Uterus (tissue), 3 donors: ENCODE measurements at regions not wholly inside any gene's neighbourhood (a gene's known extent, or its start where the extent isn't known, plus 50 kb on each side); places are given as distances from the start of the nearest gene placed in this dataset.

ENCODE experiments used
- DNase-seq, 2 donors: peaks; one replicate each; pipeline ENCODE4 v3.0.0-alpha.2; 2019 to 2020
- H3K27ac ChIP-seq, 2 donors: fragments of 200-600 bp; sonication (generic); 1 replicate in 1 of 2; 2 replicates in 1 of 2; pipeline ENCODE4 v1.5.1; 2016 to 2018
- H3K27me3 ChIP-seq, 2 donors: fragments of 200-600 bp; sonication (generic); one replicate each; pipeline ENCODE4 v1.5.1; 2018 to 2019; ENCODE audit warnings: control low read depth in 1 of 2
- H3K36me3 ChIP-seq, 2 donors: fragments of 200-600 bp; sonication (generic); one replicate each; pipeline ENCODE4 v1.5.1; 2019; ENCODE audit warnings: control low read depth in 1 of 2
- H3K4me1 ChIP-seq, 2 donors: fragments of 200-600 bp; sonication (generic); one replicate each; pipeline ENCODE4 v1.5.1; 2018 to 2019; ENCODE audit warnings: control low read depth in 1 of 2
- H3K4me3 ChIP-seq, 2 donors: fragments of 200-600 bp; sonication (generic); 1 replicate in 1 of 2; 2 replicates in 1 of 2; pipeline ENCODE4 v1.5.1; 2018 to 2019; ENCODE audit warnings: mild to moderate bottlenecking in 1 of 2
- H3K9me3 ChIP-seq, 2 donors: fragments of 200-600 bp; sonication (generic); one replicate each; pipeline ENCODE4 v1.5.1; 2019; ENCODE audit warnings: control low read depth in 1 of 2
- POLR2A ChIP-seq, 2 donors: fragments of 450-650 bp; IDR thresholded peaks; one replicate each; pipeline ENCODE4 v1.6.1; 2016; ENCODE audit warnings: antibody characterized with exemption in 2 of 2, mild to moderate bottlenecking in 1 of 2, moderate library complexity in 1 of 2
- intact Hi-C: fragments of 100-400 bp; cut with DNase I; formaldehyde crosslinking; loops from one replicate; pipeline ENCODE4 v1.15.1; 2023; ENCODE audit warnings: low total_unique reads
- TF ChIP-seq, protein P1 (sequence below), 4 experiments: fragments of 200-600 bp in 2 of 4; fragments of 450-650 bp in 2 of 4; sonication (generic) in 2 of 4; IDR thresholded peaks; one replicate each; pipeline ENCODE4 v1.5.1; 2016 to 2019; ENCODE audit warnings: antibody characterized with exemption in 4 of 4, mild to moderate bottlenecking in 2 of 4, moderate library complexity in 1 of 4
- donor health status: DM: yes; HTN: yes; CAD: no.

DNA sequence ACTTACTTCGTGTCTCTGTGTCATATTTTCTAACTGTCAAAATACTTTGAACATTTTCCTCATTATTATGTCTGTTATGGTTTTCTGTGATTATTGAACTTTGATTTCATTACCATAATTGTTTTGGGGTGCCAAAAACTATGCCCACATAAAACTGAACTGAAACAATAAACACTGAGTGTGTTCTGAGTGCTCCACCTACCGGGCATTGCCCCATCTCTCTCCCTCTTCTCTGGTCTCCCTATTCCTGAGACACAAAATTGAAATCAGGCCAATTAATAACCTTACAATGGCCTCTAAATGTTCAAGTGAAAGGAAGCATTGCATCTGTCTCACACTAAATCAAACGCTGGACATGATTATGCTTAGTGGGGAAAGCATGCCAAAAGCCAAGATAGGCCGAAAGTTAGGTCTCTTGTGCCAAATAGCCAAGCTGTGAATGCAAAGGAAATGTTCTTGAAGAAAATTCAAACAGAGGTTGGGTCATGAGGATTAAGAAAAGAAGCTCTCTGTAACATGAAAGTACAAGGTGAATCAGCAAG, 972.3 kb downstream of the PCDH7 start:
- H3K9me3 ChIP-seq = no peaks in the 10 kb centered on the region
- H3K4me1 ChIP-seq = no peaks in the 10 kb centered on the region
- DNase-seq = no peak
- intact Hi-C loops = no loop called here
- no peaks in the 10 kb centered on the region for H3K27me3 ChIP-seq
- TF ChIP-seq, protein P1, sequence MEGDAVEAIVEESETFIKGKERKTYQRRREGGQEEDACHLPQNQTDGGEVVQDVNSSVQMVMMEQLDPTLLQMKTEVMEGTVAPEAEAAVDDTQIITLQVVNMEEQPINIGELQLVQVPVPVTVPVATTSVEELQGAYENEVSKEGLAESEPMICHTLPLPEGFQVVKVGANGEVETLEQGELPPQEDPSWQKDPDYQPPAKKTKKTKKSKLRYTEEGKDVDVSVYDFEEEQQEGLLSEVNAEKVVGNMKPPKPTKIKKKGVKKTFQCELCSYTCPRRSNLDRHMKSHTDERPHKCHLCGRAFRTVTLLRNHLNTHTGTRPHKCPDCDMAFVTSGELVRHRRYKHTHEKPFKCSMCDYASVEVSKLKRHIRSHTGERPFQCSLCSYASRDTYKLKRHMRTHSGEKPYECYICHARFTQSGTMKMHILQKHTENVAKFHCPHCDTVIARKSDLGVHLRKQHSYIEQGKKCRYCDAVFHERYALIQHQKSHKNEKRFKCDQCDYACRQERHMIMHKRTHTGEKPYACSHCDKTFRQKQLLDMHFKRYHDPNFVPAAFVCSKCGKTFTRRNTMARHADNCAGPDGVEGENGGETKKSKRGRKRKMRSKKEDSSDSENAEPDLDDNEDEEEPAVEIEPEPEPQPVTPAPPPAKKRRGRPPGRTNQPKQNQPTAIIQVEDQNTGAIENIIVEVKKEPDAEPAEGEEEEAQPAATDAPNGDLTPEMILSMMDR (IDR thresholded peaks at IDR 0.05) = no peak
- no peak for TF ChIP-seq POLR2A (IDR thresholded peaks at IDR 0.05)
- no peak overlapping the region for H3K4me3 ChIP-seq
- H3K36me3 ChIP-seq = no peaks in the 10 kb centered on the region
- no peak overlapping the region for H3K27ac ChIP-seq

DNA sequence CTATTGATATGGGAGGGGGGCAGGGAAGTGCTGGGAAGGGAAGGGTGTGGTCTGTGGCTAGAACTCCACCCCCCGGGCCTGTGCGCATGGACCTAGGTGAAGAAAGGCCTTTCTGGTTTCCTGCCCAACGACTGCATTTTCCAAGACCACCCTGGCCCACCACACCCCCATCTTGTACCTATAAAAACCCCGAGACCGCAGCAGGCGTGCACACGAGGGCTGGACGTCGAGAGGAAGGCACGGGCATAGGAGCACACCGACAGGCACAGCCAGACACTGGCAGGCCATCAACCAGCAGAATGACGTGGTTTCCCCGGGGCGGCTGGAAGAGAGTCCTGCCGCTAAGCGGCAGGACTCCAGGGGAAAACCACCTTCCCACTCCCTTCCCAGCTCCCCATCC, 981.1 kb downstream of the PCDH7 start:
- no peaks in the 10 kb centered on the region for H3K36me3 ChIP-seq
- intact Hi-C loops = no loop called here
- DNase-seq = no peak
- H3K9me3 ChIP-seq = no peaks in the 10 kb centered on the region
- H3K27ac ChIP-seq = no peak overlapping the region
- no peaks in the 10 kb centered on the region for H3K27me3 ChIP-seq
- H3K4me3 ChIP-seq = no peak overlapping the region
- TF ChIP-seq, protein P1 (IDR thresholded peaks at IDR 0.05) = no peak
- no peak for TF ChIP-seq POLR2A (IDR thresholded peaks at IDR 0.05)
- H3K4me1 ChIP-seq = no peaks in the 10 kb centered on the region

DNA sequence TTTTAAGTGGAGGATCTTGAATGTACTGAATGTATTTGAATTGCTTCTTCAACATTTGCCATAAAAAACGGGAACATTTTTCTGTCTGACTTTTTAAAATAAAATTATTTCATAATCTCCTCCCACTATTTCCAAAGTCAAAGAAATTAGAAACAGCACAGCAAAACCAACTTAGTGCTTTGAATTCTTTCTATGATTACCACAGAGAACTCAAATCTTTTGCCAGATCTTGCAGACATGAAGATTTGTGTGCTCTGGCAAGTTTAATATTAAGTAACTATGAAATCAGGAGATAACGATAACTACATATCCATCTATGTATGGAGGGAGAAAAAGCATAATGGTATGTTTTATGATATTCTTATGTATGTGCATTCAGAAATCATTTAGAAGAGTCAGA, 982.2 kb downstream of the PCDH7 start:
- DNase-seq = no peak
- TF ChIP-seq, protein P1 (IDR thresholded peaks at IDR 0.05) = no peak
- no peak for TF ChIP-seq POLR2A (IDR thresholded peaks at IDR 0.05)
- intact Hi-C loops = no loop called here
- no peaks in the 10 kb centered on the region for H3K27me3 ChIP-seq
- H3K27ac ChIP-seq = no peak overlapping the region
- H3K36me3 ChIP-seq = no peaks in the 10 kb centered on the region
- H3K4me3 ChIP-seq = no peak overlapping the region
- H3K4me1 ChIP-seq = no peaks in the 10 kb centered on the region
- H3K9me3 ChIP-seq = no peaks in the 10 kb centered on the region

GRCh38 chr4:31714238-31714637, 994.1 kb downstream of the PCDH7 start:
- no peak for DNase-seq
- Histone ChIP-seq H3K4me1 (no peaks in the 10 kb centered on the region), H3K4me3 (no peak overlapping the region), H3K27ac (no peak overlapping the region), H3K36me3 (no peaks in the 10 kb centered on the region), H3K27me3 (no peaks in the 10 kb centered on the region), H3K9me3 (no peaks in the 10 kb centered on the region)
- TF ChIP-seq POLR2A (IDR thresholded peaks at IDR 0.05) = no peak
- TF ChIP-seq, protein P1 (IDR thresholded peaks at IDR 0.05) = no peak
- intact Hi-C loops = no loop called here

DNA sequence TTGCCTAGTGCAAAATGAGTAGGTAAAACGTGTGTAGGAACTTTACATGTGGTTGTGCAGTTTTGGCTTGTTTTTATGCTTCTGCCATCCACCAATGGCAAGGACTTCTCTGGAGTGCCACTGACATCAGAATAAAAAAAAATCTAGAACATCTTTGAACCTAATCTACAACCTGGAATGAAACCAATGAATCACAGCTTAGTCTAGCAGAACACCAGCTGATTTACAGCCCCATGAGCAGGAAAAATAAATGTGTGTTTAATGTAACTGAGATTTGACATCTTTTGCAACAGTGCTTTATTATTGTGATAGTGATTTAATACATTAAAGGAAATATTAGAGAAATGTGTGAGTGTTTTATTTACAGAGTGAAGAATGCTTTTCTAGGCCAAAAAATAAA, 995.1 kb downstream of the PCDH7 start:
- H3K27ac ChIP-seq = no peak overlapping the region
- DNase-seq = no peak
- TF ChIP-seq POLR2A (IDR thresholded peaks at IDR 0.05) = no peak
- TF ChIP-seq, protein P1 (IDR thresholded peaks at IDR 0.05) = no peak
- H3K4me3 ChIP-seq = no peak overlapping the region
- H3K27me3 ChIP-seq = no peaks in the 10 kb centered on the region
- H3K9me3 ChIP-seq = no peaks in the 10 kb centered on the region
- H3K4me1 ChIP-seq = no peaks in the 10 kb centered on the region
- no peaks in the 10 kb centered on the region for H3K36me3 ChIP-seq
- intact Hi-C loops = no loop called here
